GM12878 (cell line): ENCODE measurements at regions not wholly inside any gene's neighbourhood (a gene's known extent, or its start where the extent isn't known, plus 50 kb on each side); places are given as distances from the start of the nearest gene placed in this dataset.

Experiments used
- ATAC-seq: fragments of 200-7000 bp; cut with Tn5 transposase; 3 replicates; pipeline ENCODE4 v1.9.1; 2020; ENCODE audit warnings: mild to moderate bottlenecking, moderate library complexity
- BruUV-seq: library from RNA; stranded (reverse); fragments of 400-500 nt; replicated peaks from 2 replicates; lab custom pipeline; 2021; lab: Mats Ljungman, UMichigan
- CTCF ChIA-PET: fragments of 300-600 bp; sonication (Branson Sonifier 250); formaldehyde crosslinking; extraction: SDS; loops from one replicate; lab custom pipeline; 2021; ENCODE audit warnings: inconsistent platforms; lab: Yijun Ruan, JAX
- POLR2A ChIA-PET: fragments of 350-600 bp; formaldehyde crosslinking; extraction: SDS; loops from one replicate; lab custom pipeline; 2021; ENCODE audit warnings: inconsistent platforms; lab: Charles Lee
- RAD21 ChIA-PET: fragments of 300-600 bp; sonication (Branson Sonifier 250); formaldehyde crosslinking; loops from one replicate; lab custom pipeline; 2023; ENCODE audit warnings: antibody characterized with exemption; ENCODE audit not compliant: unreplicated experiment; lab: Charles Lee
- SMC1A ChIA-PET: fragments of 300-600 bp; sonication (Branson Sonifier 250); formaldehyde crosslinking; loops from one replicate; lab custom pipeline; 2023; ENCODE audit not compliant: unreplicated experiment, uncharacterized antibody; lab: Charles Lee
- DNase-seq: peaks from one replicate; pipeline ENCODE4 v3.0.0-alpha.2; 2011; ENCODE audit warnings: low read depth, low spot score
- FAIRE-seq: peaks from 3 replicates; lab custom pipeline; 2011; peaks lifted over from hg19 to GRCh38; lab: Jason Lieb, UNC
- H2AFZ ChIP-seq: 2 replicates; pipeline ENCODE4 v1.6.0; 2011; ENCODE audit warnings: low read depth, low read length, control low read depth; ENCODE audit not compliant: control insufficient read depth
- H3K27ac ChIP-seq: 2 replicates; pipeline ENCODE4 v1.5.1; 2011; ENCODE audit warnings: control low read depth; ENCODE audit not compliant: control insufficient read depth, insufficient read depth
- H3K27me3 ChIP-seq, 2 experiments: replicated peaks in 1 of 2; 2 replicates each; pipeline versions ENCODE4 v1.6.0 to v1.6.1; 2011; ENCODE audit warnings: low read length in 1 of 2; ENCODE audit not compliant: control insufficient read depth in 2 of 2, insufficient read depth in 2 of 2
- H3K36me3 ChIP-seq, 2 experiments: 2 replicates each; pipeline ENCODE4 v1.5.1; 2011; ENCODE audit warnings: low read length in 1 of 2; ENCODE audit not compliant: control insufficient read depth in 2 of 2, insufficient read depth in 2 of 2
- H3K4me1 ChIP-seq: 2 replicates; pipeline ENCODE4 v1.6.1; 2011; ENCODE audit warnings: mild to moderate bottlenecking, low read length, moderate library complexity, mixed read lengths; ENCODE audit not compliant: control insufficient read depth, insufficient read depth
- H3K4me2 ChIP-seq: 2 replicates; pipeline ENCODE4 v1.6.0; 2011; ENCODE audit warnings: control low read depth; ENCODE audit not compliant: control insufficient read depth, insufficient read depth
- H3K4me3 ChIP-seq: fragments of 200-600 bp; sonication (generic); 2 replicates; pipeline ENCODE4 v1.5.1; 2016
- H3K79me2 ChIP-seq: 2 replicates; pipeline ENCODE4 v1.6.0; 2011; ENCODE audit warnings: low read length; ENCODE audit not compliant: control insufficient read depth, insufficient read depth
- H3K9ac ChIP-seq: 2 replicates; pipeline ENCODE4 v1.8.0; 2011; ENCODE audit warnings: low read length, control low read depth, mixed read lengths; ENCODE audit not compliant: control insufficient read depth, insufficient read depth
- H3K9me3 ChIP-seq: replicated peaks from 3 replicates; pipeline ENCODE4 v1.5.1; 2011; ENCODE audit warnings: mild to moderate bottlenecking, low read length; ENCODE audit not compliant: control insufficient read depth, insufficient read depth
- H4K20me1 ChIP-seq: 2 replicates; pipeline ENCODE4 v1.6.0; 2011; ENCODE audit not compliant: control insufficient read depth, insufficient read depth
- ASH2L ChIP-seq: fragments of 300-600, 200-600 bp; sonication (generic); IDR thresholded peaks from 2 replicates; pipeline ENCODE4 v1.6.1; 2017; ENCODE audit warnings: low read depth, mild to moderate bottlenecking, borderline replicate concordance
- ATF2 ChIP-seq: IDR thresholded peaks from 2 replicates; pipeline ENCODE4 v1.6.1; 2012; ENCODE audit warnings: low read length, inconsistent platforms
- BACH1 ChIP-seq: fragments of 450-650 bp; IDR thresholded peaks from 2 replicates; pipeline ENCODE4 v1.6.1; 2017; ENCODE audit warnings: mild to moderate bottlenecking, borderline replicate concordance
- CHD2 ChIP-seq: IDR thresholded peaks from 2 replicates; pipeline ENCODE4 v1.6.1; 2011; ENCODE audit warnings: low read depth, low read length, improper control_type of control experiment, borderline replicate concordance
- CREB1 ChIP-seq: IDR thresholded peaks from 2 replicates; pipeline ENCODE4 v1.6.1; 2012; ENCODE audit warnings: low read depth, mild to moderate bottlenecking, inconsistent platforms
- EED ChIP-seq: sonication (generic); IDR thresholded peaks from 2 replicates; pipeline ENCODE4 v1.6.1; 2016; ENCODE audit warnings: antibody characterized with exemption, low read depth
- GATAD2B ChIP-seq: fragments of 450-650 bp; conservative IDR thresholded peaks from 2 replicates; pipeline ENCODE4 v1.6.1; 2017; ENCODE audit warnings: low read depth, mild to moderate bottlenecking, moderate library complexity
- MEF2B ChIP-seq: fragments of 450-650 bp; IDR thresholded peaks from 2 replicates; pipeline ENCODE4 v1.6.1; 2018; ENCODE audit warnings: mild to moderate bottlenecking, moderate library complexity; ENCODE audit not compliant: partially characterized antibody, poor library complexity, severe bottlenecking
- MXI1 ChIP-seq: fragments of 150-350 bp; IDR thresholded peaks from 2 replicates; pipeline ENCODE4 v1.6.1; 2011; ENCODE audit warnings: low read depth, mild to moderate bottlenecking, inconsistent platforms, low read length, improper control_type of control experiment
- MYC ChIP-seq: IDR thresholded peaks from 2 replicates; pipeline ENCODE4 v1.6.1; 2011; ENCODE audit warnings: mild to moderate bottlenecking, low read length, moderate library complexity, inconsistent platforms; ENCODE audit not compliant: insufficient read depth, insufficient replicate concordance, insufficient read length, severe bottlenecking
- NKRF ChIP-seq: fragments of 450-650 bp; conservative IDR thresholded peaks from 2 replicates; pipeline ENCODE4 v1.6.1; 2017; ENCODE audit warnings: mild to moderate bottlenecking, moderate library complexity
- PAX5 ChIP-seq: IDR thresholded peaks from 2 replicates; pipeline ENCODE4 v1.6.1; 2011; ENCODE audit warnings: low read depth, low read length, borderline replicate concordance
- RAD51 ChIP-seq: fragments of 450-650 bp; IDR thresholded peaks from 2 replicates; pipeline ENCODE4 v1.6.1; 2016; ENCODE audit warnings: moderate library complexity, mild to moderate bottlenecking, inconsistent platforms
- SIN3A ChIP-seq: IDR thresholded peaks from 2 replicates; pipeline ENCODE4 v1.6.1; 2012; ENCODE audit warnings: low read depth, low read length, improper control_type of control experiment
- TBL1XR1 ChIP-seq: IDR thresholded peaks from 2 replicates; pipeline ENCODE4 v1.6.1; 2012; ENCODE audit warnings: low read depth, low read length, improper control_type of control experiment
- TCF3 ChIP-seq: IDR thresholded peaks from 2 replicates; pipeline ENCODE4 v1.6.1; 2012; ENCODE audit warnings: low read depth, mild to moderate bottlenecking, low read length, borderline replicate concordance; ENCODE audit not compliant: insufficient read depth
- WGBS: methylation state at CpG from one replicate; pipeline ENCODE4 v1.1.6; 2016; ENCODE audit warnings: low lambda C conversion rate; ENCODE audit not compliant: insufficient replicate concordance, insufficient coverage; ENCODE audit errors: missing lambda C conversion rate; 5-methylcytosine and 5-hydroxymethylcytosine counted together
- in situ Hi-C: fragments of 300-500 bp; cut with MboI; formaldehyde crosslinking; loops from 9 replicates; pipeline ENCODE4 v1.14.3; 2018; ENCODE audit warnings: mixed read lengths
- intact Hi-C: fragments of 100-400 bp; cut with micrococcal nuclease; formaldehyde crosslinking; loops from one replicate; pipeline ENCODE4 v1.14.2; 2022; ENCODE audit not compliant: unreplicated experiment

DNA sequence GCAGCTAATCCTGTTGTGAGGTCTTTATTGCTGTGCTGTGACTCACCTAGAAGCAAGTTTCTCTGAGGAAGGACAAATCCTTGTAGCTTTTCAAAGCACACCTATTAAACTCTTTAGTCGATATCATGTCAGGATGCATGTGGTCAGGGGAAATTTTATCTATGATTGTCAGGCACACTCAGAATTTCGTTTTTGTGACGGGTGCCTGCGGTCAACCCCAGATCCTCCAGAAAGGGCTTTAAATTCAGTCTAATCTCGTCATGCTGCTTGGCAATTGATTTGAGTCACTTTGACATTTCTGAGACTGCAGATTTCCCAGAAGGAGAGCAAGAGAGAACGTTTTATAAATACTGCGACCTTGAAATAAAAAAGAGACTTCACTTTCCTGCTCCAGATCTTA, 316.9 kb downstream of the FGF9 start:
- FAIRE-seq (no peak), DNase-seq (no peak), ATAC-seq (no peak; the same call in 2 of the 3 replicates)
- H2AFZ ChIP-seq: no peak overlapping the region
- no peaks in the 10 kb centered on the region for H3K27me3 ChIP-seq
- no peaks in the 10 kb centered on the region for H4K20me1 ChIP-seq
- 15% methylated on average over 7 of the region's 7 CpGs for whole genome bisulfite sequencing
- H3K4me3 ChIP-seq: no peak overlapping the region
- no peak overlapping the region for H3K27ac ChIP-seq
- H3K4me2 ChIP-seq: no peak overlapping the region
- BruUV-seq: no TSS peak
- ChIA-PET POLR2A (no interaction called here), RAD21 (no interaction called here), SMC1A (interaction anchor here (0.7 to 1.0 kb wide), 2 partner anchors 96 to 309 kb away, joined by 3 read pairs; no protein-coding TSS in a partner anchor), CTCF (no interaction called here)
- H3K9ac ChIP-seq: no peak overlapping the region
- H3K79me2 ChIP-seq: no peaks in the 10 kb centered on the region
- no peaks in the 10 kb centered on the region for H3K36me3 ChIP-seq
- H3K4me1 ChIP-seq: no peaks in the 10 kb centered on the region
- in situ Hi-C loops (no loop called here), intact Hi-C loops (no loop called here)
- no peak for TF ChIP-seq ASH2L
- no peak for TF ChIP-seq BACH1
- TF ChIP-seq EED: no peak
- no peak for TF ChIP-seq CREB1
- no peak for TF ChIP-seq TCF3
- no peak for TF ChIP-seq RAD51
- no peaks in the 10 kb centered on the region for H3K9me3 ChIP-seq

DNA sequence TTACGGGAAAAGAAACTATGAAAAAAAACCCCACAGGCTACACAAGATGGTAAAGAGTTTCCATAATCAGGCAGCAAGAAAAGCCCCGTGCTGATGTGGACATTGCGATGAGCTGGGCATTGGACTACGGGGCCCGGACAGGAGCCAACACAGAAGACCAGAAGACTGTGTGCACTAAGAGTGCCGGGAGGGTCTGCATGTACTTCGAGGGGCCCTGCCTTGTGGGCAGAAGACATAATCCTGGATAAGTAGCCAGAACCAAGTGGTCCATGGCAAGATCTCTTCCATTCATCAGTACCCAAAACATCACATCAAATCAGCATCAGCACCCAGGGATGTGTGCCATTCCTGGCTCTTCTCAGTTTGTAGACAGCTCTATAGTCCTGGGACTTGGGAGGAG, 317.8 kb downstream of the FGF9 start:
- BruUV-seq: no TSS peak
- ATAC-seq (no peak), FAIRE-seq (no peak), DNase-seq (no peak)
- Histone ChIP-seq H2AFZ (no peak overlapping the region), H3K27ac (no peak overlapping the region), H3K9me3 (no peaks in the 10 kb centered on the region), H3K4me1 (no peaks in the 10 kb centered on the region), H3K4me3 (no peak overlapping the region), H3K36me3 (no peaks in the 10 kb centered on the region), H3K79me2 (no peaks in the 10 kb centered on the region), H3K27me3 (no peaks in the 10 kb centered on the region), H3K9ac (no peak overlapping the region), H3K4me2 (no peak overlapping the region), H4K20me1 (no peaks in the 10 kb centered on the region)
- intact Hi-C loops (no loop called here), in situ Hi-C loops (no loop called here)
- POLR2A ChIA-PET: no interaction called here
- RAD21 ChIA-PET: no interaction called here
- WGBS: 69% methylated on average over 7 of the region's 7 CpGs
- CTCF ChIA-PET: no interaction called here
- SMC1A ChIA-PET: no interaction called here
- no peak for TF ChIP-seq CHD2
- no peak for TF ChIP-seq TBL1XR1
- no peak for TF ChIP-seq MEF2B
- no peak for TF ChIP-seq CREB1
- no peak for TF ChIP-seq PAX5
- TF ChIP-seq SIN3A: no peak
- TF ChIP-seq NKRF: no peak
- TF ChIP-seq GATAD2B: no peak
- TF ChIP-seq ATF2: no peak
- TF ChIP-seq MYC: no peak
- TF ChIP-seq RAD51: no peak
- no peak for TF ChIP-seq MXI1
